NCI-H524 (cell line): ENCODE measurements at regions not wholly inside any gene's neighbourhood (a gene's known extent, or its start where the extent isn't known, plus 50 kb on each side); places are given as distances from the start of the nearest gene placed in this dataset.

Experiments used
- DNase-seq, 2 experiments: peaks; one replicate each; lab custom pipeline; 2025; lab: John Stamatoyannopoulos, UW

DNA sequence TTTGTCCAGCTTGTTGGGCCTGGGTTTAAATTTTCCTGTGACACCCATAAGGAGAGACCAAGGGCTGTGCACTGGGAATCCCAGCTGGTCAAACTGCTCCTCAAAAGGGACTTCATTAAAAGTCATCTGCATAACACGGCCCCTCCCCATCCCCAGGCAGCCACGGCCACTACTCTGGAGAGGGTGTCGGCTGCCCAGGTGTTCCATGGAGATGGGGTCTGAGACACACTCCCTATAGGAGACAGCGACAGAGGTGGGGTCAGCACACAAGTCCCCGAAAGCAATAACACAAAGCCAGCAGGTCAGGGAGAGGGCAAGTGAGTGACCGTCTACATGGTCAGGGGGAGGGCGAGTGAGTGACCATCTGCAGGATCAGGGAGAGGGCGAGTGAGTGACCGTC lies 75.6 kb upstream of the BCL11B start:
- DNase-seq, result no peak

DNA sequence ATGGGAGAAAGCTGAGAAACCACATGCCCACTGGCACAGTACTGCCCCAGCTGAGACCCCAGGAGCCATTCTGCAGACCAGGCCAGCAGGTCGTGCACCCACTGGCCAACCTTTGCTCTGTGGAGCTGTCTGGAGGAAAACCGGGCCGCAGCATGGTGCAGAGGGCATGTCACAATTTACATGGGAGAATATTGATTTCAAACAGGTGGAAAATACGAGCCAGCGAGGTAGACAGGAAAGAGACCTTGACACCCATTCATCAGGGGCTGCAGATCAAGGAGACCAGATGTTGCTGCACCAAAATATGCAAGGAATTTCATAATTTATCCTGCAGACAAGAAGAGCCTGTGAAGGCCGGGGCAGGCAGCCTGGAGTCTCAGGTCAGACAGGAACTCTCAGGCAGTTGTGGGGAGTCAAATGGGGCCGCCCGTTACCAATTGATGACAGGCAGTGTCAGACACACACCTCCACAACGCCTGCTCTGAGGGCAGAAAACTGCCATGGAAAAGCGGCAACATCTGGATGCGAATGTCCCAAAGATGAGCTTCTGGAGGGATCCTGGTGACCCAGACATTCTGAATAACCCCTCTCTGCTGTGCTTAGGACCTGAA lies 74.6 kb upstream of the BCL11B start:
- DNase-seq, result no peak

DNA sequence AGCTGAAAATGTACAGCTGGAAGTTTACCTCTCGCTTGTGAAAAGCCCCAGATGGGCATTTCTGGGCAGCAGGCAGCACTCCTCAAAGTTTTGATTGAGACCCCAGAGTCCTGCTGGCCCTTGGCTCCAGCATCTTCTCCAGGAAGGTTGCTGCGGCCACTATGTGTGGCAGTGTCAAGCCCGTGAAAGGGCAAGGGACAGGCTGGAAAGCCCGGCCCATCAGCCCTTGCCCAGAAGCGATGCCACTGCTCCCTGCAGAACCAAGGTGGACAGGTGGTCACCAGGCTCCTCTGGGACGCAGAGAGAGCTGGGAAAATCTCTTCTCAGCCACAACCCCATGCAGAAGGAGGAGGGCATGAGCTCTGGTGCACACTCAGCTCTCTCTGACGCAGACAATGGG lies 73.5 kb upstream of the BCL11B start:
- DNase-seq, result no peak

DNA sequence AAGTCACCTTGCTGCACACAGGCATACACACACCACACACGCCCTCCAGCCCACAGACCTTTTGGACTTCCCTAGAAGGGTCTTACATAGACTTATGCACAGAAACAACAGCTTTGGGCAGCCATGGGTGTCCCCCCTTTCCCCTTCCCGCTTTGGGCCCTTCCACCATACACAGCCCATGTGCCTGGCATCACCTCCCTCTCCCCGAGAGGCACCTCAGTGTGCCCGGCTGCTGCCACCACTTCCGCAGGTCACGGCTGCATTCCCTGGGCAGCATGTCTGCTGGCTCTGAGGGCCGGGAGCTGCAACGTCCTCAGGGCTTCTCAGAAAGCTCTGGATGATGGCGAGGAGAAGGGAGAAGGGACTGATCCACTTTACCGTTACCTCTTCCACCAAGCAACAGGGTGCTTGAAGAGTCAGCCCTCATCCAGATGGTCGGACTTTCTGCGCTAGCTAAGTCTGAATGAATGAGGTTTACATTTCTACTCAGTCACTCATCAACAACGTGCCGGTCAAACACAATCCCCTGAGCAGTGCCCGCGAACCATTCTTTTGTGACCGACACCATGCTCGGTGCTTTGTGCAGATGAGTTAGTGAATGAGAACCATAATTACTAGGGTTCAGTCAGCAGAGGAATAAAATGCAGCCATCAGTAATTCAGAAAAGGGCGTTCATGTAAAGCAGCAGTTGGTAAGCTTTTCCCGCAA lies 72.2 kb upstream of the BCL11B start:
- DNase-seq, result peak; percentile 21 to 73

DNA sequence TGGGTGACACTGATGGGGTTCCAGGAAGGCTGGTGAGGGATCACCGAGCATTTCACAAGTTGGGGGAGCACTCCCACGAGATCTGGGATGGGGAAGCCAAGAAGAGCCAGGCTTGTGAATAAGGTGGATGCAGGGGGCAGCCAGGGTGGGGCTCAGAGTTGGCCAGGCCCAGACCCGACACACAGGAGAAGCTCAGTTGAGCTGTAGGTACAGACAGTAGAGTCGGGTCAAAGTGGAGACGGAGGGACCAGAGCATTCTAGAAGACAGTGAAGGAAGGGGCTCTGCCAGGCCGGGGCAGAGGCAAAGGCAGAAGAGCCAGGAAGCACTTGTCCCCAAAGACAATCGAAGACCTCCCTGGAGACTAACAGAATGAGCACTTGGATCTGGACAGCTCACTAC lies 70.9 kb upstream of the BCL11B start:
- no peak for DNase-seq

DNA sequence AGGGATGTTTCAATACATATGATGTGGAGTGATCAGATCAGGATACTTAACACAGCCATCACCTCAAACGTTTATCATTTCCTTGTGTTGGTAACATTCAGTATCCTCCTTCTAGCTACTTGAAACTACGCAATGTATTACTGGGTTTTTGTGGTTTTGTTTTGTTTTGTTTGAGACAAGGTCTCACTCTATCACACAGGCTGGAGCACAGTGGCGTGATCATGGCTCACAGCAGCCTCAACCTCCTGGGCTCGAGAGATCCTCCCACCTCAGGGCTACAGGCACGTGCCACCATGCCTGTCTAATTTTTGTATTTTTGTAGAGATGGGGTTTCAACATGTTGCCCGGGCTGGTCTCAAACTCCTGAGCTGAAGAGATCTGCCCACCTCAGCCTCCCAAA lies 70.2 kb upstream of the BCL11B start:
- DNase-seq, result no peak

DNA sequence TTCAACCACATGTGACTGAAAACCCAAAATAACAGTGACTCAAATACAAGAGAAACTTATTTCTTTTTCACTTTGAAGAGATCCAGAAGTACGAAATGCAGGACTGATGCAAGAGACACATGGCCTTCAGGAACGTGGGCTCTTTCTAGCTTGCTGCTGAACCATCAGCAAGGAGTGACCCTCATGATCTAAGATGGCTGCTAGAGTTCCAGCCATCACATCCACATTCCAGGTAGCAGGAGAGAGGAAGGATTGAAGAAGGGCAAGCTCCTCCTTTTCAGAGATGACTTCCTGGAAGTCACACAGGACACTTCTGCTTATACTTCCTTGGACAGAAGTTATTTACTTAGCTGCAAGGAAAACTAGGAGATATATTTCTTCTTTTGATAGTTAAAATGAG lies 67.6 kb upstream of the BCL11B start:
- DNase-seq, result no peak

DNA sequence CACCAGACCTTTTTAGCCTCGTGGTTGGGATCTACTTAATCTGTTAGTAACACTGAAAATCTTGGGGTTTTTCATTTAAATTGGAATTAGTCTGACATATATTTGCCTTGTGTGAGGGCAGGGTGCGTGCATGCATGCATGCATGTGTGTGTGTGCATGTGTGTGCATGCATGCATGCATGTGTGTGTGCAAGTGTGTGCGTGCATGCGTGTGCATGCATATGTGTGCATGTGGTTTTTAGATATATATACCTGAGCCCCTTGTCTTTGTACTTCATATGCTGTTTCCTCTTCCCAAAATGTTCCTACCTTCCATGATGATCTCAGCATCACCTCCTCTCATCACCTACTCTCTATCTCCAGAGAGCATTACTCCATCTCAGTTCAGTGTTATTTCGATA lies 66.3 kb upstream of the BCL11B start:
- DNase-seq, result no peak

DNA sequence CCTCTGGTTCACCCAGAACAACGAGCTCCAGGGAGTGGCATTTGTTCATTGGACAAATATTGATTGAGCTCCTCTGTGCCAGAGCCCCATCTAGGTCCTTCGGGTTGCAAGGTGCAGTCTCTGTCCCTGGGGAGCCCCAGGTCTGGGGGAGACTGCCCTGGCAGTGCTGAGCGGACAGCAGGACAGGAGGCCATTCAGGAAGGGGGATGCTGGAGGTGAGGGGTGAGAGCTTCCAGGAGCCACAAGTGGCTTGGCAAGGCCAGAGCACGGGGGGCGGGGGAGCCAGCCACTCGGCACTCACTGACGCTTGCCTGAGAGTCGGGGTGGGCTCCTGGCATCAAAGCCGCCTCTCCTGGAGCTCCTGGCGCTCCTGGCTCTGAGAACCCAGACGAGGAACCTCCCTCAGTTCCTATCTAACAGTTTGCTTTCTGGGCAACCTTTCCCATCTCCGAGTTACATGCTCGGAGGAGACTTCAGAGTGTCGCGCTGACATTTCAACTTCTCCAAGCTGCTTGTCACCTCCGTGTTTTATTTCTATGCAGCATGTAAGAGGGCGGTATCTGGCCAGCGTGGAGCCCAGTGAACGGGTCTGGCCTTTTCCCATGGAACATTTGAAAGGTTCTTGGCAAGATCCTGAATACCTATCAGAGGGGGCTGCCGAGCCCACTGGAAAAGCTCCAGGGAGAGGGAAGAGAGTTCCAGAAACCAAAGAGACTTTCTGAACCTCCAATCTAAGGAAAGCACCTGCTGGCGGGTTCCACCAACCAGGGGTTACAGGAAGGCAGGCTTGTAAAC lies 62.0 kb upstream of the BCL11B start:
- no peak for DNase-seq

DNA sequence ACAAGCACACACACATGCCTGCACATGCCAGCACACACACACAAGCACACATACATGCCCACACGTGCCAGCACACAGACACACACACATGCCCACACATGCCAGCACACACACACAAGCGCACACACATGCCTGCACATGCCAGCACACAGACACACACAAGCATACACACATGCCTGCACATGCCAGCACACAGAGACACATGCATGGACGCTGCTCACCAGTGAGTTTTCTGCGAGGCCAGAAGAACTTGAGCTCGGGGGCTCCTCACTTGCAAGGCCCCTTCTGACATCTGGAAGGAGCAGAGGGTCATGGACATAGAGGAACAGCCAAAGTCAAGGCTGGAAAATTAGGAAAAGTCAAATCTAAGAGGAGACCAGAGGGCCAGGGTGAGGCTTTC lies 61.2 kb upstream of the BCL11B start:
- DNase-seq, result no peak

DNA sequence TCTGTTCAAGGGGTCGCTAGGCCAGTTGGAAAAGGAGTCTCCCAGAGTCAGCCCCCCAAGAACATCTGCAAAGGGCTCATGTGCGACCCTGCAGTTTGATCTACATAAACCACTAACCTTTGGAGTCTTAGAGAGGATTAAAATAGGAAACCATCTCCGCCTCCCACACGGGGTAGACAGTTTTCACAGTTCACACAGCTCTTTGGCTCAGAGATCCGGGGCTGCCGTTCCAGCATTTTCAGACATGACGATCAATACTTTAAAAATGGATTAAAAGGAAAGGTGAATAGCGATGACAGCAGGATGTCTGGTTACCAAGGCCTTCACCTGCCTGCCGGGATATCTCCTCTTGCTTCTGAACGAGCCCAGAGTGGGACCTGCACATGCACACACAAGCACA lies 59.8 kb upstream of the BCL11B start:
- no peak for DNase-seq

DNA sequence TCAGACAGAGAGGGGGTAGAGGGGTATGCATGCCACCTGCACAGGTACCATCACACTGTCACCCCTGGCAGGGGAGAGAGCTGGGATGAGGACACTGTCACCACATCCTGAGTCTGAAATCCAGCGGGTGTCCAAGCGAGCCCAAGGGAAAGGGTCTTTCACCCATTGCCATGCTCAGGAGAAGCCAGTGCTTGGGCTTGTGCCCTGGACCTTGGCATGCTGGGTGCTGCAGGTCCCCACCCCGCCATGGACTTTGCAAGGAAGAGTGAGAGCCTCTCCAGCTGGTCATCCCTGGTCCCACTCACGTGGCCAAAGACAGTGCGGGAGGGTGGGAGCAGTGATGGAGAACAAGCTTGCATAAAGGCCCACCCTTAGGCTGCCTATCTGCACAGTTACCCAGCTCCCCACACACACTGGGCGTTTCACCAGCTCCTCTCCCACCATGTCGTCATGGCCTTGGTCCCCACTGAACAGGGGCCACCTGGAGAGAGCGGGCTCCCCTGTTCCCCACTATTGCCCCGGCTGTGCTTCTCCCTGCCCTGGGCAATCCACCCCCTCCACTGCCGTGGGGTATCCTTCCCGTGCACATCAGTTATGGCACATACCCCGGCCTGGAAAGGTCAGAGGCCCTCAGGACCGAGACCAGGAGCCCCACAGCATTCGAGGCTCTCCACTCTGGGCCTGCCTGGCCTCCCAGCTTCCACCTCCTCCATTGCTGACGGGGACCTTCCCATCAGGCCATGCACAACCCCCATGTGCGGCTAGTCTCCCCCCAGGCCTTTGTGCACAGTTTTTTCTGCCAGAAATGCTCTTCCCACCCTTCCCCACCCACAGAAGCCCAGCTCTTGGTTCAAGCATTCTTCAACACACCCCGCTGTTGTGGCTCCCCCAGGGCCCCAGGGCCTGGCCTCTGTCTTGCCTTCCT lies 58.6 kb upstream of the BCL11B start:
- no peak for DNase-seq

DNA sequence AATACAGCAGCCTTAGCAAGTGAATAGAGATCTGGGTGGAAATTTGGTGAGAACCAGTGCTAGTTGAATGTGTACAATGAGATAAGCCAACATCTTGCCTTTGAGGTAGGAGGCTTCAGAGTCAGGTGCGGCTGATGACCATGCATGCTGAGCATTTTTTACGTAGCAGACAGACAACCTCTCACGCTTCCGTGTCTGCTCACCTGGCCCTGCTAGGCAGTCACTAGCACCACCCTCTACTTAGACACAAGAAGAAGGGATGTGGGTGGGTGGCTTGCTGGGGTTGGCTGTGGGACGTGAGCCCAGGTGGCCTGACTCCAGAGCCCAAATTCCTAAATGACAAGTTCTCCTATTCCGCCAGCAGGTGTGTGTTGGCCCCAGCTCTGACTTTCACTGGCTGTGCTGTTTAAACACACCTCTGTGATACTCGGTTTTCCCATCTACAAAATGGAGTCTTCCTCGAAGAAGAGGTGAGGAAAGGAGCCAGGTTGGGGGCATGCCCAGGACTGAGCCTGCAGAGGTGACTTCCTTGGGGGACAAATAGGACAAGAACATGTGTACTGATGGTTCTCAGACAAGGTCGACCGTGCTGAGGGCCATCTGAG lies 57.8 kb upstream of the BCL11B start:
- no peak for DNase-seq

DNA sequence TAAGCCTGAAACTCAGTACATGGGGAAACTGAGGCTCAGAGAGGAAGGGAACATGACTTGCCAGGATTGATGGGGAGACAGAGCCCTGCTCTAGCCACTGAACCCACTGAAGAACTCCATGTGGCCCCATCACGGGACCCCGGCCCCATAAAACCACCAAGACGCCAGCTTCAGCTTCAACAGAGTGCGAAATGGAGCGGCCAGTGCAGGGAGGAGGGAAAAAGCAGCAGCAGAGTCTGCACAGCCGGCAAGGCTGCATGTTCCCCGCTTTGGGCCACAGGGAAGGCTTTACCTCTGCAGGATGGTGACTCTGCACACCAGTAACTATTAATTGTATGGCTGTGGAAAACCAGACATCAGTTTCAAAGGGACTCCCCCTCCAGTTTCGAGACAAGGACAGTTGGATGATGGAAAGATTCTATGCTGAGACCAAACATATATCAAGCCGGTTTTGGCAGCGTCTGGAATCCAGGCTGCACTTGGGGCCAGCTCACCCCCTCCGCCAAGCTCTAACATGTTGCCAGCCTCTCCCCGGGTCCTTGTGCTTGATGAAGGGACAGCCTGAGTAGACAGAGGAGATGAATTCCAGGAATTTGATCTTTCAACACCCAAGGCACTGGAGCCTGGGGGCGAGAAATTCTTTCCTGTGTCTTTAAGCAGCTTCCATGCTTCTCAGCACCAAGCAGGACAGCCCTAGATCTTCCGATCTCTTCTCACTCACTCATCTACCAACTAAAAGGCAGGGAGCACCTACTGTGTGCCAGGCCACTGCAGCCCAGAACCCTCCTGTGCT lies 55.7 kb upstream of the BCL11B start:
- no peak for DNase-seq

DNA sequence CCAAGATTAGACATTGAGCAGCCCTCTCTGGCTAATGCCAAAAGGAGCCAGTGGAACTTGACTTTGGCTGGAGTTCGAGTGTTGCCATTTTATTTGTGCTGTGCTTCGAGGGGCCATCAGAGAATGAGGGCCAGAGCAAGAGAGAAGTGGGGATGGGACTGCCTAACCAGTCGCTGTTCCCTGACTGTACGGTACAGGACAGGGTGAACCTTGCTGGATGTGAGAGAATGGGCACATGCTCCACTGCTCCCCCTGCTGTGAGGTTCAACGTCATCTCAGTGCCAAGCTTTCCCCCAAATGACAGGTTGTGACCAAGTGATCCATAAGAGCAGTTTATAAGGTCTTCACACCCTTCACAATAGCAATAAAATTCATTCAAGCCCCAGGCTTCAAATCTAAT lies 55.1 kb upstream of the BCL11B start:
- no peak for DNase-seq

DNA sequence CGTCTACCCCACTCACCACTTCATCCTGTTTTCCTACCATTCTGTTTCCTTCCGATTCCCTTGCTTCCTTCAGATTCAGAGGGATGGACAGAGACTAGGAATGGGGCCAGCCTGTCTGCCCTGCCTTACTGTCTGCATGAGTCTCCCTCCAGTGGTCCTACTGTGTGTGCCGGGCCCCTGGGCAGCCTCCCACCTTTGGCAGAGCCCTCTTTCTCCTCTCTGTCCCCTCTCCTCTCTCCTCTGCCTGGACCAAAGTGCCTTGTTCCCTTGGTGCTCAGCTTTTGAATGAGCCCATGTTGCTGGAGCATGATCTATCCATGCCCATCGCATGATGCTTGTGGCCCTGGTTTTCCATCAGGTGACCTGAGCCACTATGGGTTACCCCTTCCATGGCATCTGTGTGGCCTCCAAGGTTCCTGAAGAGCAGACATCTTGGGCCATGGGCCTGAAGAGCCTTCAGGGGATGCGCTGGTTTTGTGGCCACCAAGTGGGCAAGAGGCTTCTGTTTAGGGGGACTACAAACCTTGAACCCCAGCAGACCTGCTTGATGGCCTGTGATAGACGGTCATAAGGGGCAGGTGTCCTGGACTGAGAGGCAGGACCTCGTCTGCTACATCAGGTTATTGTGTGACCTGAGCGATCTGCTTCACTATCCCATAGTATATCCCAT lies 54.2 kb upstream of the BCL11B start:
- no peak for DNase-seq

DNA sequence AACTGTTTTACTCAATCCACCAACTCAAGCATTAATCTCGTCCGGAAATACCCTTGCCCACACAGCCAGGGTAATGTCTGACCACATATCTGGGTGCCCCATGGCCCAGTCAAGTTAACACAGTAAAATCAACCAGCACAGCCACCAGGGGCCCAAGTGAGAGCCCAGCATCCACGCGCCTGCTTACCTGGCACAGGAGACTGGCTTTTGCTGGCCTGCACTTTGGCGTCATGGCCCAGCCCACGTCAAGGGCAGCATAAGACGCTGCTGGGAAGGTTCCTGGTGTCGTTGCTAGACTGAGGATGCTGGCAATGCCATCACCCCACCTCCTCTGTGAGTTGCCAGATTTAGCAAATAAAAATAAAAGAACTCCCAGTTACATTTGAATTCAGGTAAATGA lies 53.6 kb upstream of the BCL11B start:
- no peak for DNase-seq

DNA sequence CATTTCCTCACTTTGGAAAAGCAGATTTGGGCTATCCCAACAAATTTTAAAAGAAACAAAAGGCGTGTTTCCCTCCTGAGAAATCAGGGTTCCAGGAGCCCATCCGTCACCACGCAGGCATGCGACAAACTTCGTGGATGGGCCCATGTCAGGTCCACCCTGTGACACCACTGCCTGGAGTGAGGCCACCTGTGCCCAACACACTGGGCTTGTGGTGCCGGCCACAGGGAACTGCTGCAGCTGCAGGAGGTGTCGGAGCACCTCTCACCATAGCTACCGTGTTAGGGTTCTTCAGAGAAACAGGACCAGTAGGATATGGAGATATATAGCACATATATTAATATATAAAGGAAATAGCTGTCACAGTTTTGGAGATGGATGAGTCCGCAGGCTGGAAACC lies 53.0 kb upstream of the BCL11B start:
- DNase-seq, result no peak

DNA sequence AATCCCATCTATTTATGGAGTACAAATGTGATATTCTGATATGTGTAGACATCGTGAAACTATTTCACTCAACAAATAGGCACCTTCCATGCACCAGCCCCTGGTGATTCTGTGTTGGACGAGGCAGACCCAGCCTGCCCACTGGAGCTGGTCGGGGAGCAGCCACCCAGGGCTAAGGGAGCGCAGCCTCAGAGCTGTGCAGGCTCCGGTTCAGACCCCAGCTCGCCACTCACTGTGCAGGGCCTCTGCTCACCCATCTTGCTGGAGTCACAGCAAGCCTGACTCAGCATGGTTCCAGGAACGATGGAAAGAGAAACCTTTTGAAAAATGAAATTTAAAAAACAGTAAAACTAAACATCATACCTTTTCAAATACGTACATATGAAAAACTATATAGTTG lies 52.3 kb upstream of the BCL11B start:
- no peak for DNase-seq

DNA sequence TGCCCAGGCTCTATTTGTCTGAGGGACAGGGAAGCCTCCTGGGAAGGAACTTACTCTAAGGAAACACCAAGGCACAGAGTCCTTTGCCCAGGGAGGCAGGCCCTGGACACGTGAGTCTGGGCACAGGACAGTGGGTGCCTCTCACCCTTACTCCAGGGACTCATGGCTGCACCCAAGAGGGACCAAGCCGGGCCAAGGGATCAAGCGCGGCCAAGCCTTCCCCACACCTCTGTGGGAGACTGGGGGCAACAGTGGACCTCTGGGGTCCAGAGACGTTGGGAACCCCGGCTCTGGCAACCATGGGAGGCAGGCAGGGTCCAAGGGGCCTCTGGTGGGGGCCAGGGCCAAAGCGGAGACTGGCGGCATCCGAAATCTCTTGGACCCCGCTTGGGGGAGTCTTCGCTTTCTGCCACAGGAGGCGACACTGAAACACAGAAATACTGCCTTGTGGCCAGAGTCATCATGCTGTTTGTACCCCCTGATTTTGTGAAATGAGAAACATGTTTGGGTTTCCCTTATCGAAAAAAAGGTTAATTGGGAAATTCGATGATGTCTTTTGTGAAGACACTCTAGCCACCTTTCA lies 51.7 kb upstream of the BCL11B start:
- DNase-seq, result no peak
